NCI-H187 (cell line): ENCODE measurements at regions not wholly inside any gene's neighbourhood (a gene's known extent, or its start where the extent isn't known, plus 50 kb on each side); places are given as distances from the start of the nearest gene placed in this dataset.

Experiments used
- DNase-seq, 2 experiments: peaks; one replicate each; lab custom pipeline; 2025; lab: John Stamatoyannopoulos, UW

- no peak for DNase-seq
These were observed 128.0 kb upstream of the FAM83B start for GRCh38 chr6:54718541-54719023.

GRCh38 chr6:54719131-54719530 is 127.4 kb upstream of the FAM83B start:
- no peak for DNase-seq

- DNase-seq = no peak
These were observed 126.9 kb upstream of the FAM83B start for GRCh38 chr6:54719633-54720032.

DNA sequence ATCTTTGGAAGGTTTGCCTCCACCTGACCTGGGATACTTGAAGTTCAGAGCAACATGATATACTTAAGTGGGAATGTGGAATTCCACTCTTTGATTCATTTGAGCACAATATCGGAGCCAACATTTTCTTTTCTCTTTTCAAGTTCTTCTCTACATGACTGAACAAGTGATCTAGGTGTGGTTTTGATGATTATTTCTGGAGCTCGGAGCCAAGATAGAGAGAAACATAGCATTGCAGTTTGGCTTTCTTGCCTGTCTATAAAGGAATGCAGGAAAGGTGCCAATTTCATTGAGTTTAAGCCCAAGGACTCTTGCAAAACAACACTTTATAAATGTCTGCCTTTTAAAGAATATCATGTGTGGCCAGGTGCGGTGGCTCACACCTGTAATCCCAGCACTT is 124.2 kb upstream of the FAM83B start:
- DNase-seq = no peak

DNA sequence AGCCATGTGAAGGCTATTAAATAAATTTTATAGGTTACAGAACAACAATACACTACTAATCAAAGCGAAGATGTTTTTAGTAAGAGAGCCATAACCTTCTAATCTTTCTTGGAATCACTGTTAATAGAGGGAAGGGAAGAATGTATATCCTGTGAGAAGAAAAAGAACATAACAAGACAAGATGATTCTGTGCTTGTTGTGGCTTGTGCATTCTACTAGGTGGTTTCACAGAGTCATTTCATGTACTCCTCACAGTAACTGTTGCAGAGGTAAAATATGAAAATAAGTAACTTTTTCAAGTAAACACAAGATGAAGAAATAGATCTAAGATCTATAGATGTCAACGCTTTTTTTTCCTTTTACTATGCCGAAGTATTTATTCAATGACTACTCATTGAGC is 116.9 kb upstream of the FAM83B start:
- DNase-seq = no peak

GRCh38 chr6:54730767-54731630 is 115.6 kb upstream of the FAM83B start:
- no peak for DNase-seq

GRCh38 chr6:54737247-54737646 is 109.3 kb upstream of the FAM83B start:
- no peak for DNase-seq

DNA sequence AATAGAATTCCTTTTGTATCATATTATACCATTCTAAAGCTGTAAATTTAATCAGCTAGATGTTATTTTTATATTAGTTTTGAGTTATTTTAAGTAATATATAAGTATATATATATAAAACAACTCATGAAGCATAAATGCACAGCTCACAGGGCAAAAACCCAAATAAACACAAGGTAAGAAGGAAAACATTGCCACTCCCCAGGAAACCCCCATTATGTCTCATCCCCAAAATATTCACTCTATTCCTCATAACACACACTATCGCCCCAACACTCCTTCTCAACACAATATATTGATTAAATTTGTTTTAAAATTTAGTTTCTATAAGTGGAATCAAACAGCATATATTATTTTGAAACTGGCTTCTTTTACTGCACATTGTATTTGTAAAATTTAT is 98.6 kb upstream of the FAM83B start:
- no peak for DNase-seq

GRCh38 chr6:54754406-54754805 is 92.2 kb upstream of the FAM83B start:
- no peak for DNase-seq

- DNase-seq = no peak
These were observed 88.2 kb upstream of the FAM83B start for GRCh38 chr6:54758340-54758739.

GRCh38 chr6:54768494-54768893 is 78.1 kb upstream of the FAM83B start:
- DNase-seq = no peak

DNA sequence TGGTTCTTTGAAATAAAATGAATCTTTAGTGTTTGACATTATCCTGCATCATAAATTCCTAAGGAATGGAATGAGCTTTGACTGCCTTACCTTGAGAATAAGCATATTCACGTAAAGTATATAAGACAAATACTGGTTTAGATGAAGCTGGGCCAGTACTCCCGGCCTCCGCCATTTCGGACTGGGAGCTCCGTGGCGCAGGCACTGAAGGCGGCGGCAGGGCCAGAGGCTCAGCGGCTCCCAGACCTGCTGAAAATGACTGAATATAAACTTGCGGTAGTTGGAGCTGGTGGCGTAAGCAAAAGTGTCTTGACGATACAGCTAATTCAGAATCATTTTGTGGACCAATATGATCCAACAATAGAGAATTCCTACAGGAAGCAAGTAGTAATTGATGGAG is 76.2 kb upstream of the FAM83B start:
- no peak for DNase-seq

DNA sequence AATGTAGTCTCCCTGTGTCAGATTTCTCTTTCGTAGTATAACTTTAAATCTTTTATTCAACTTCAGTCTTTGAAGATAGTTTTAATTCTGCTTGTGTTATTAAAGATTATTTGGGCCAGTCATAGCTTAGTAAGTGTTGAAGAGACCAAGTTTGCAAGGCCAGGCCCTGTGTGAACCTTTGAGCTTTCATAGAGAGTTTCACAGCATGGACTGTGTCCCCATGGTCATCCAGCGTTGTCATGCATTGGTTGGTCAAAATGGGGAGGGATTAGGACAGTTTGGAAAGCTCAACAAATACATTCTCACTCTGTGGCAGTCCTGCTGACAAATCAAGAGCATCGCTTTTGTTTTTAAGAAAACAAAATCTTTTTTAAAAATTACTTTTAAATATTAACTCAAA is 74.6 kb upstream of the FAM83B start:
- DNase-seq = no peak

- DNase-seq = no peak
These were observed 74.0 kb upstream of the FAM83B start for GRCh38 chr6:54772610-54773009.

GRCh38 chr6:54775576-54775975 is 71.0 kb upstream of the FAM83B start:
- no peak for DNase-seq

DNA sequence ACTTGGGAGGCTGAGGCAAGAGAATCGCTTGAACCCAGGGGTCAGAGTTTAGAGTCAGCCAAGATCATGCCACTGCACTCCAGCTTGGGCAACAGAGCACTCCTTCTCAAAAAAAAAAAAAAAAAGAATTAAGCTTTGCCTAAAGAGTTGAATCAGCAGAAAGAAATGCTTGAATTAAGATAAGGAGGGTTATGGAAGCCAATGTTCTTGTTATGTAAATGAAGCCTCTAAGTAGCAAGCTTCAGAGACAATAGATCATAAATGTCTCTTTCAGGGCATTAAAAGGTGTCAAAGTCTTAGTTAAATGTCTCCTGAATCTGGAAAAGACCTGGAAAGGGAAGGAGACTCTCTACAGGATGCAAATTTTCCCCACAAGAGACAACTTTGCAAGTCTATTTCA is 69.7 kb upstream of the FAM83B start:
- no peak for DNase-seq

DNA sequence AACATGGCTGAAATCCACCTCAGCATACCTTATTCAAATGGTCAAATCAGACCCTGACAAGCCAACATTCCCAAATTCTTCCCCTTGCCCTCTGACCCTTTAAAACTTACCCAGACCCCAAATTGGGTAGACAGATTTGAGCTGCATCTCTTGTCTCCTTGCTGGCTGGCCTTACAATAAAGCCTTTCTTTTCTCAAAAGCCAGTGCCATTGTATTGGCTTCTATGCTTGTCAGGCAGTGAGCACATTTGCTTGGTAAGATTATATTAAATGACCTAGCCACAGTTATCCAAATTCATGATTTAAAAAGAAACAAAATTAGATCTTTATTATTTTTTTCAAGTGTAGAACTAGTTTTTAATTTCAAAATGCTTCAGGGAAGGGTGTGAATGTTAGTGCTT is 67.8 kb upstream of the FAM83B start:
- DNase-seq = no peak

DNA sequence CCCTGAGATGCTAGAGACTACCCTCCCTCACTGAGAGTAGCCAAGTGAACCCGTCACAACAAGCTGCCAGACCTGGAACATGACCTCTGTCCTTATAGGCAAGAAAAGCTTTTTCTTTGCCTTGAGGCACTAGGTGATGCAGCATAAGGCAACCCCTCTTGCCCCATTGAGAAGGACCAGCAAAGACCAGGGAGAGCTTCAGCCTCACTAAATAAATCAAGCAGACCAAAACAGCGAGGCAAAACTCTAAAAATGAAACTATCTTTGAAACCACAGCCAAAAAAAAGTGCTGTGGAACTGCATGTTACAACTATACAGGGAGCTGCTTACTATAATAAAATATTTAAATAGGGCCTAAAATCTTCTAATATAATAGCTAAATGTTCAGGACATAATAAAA is 62.6 kb upstream of the FAM83B start:
- no peak for DNase-seq

GRCh38 chr6:54786154-54786553 is 60.4 kb upstream of the FAM83B start:
- no peak for DNase-seq

DNA sequence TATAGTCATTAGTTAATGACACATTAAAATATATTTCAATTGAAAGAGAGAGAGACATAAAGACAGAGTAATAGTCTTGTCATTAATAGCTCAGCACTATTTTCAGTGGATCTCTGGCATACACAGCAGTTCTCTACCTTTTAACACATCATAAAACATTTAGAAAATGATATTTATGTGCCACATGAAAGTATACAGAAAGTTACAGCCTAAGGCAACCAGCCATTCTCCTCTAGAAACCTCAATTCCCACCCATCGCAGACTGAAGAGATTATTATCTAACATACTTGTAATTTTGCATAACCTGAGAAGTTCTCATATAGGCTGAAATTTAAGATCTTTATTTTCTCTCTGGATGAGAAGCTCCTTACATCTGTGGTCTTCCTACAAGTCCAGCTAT is 58.7 kb upstream of the FAM83B start:
- no peak for DNase-seq
